ENCODE measurements at regions not wholly inside any gene's neighbourhood (a gene's known extent, or its start where the extent isn't known, plus 50 kb on each side); places are given as distances from the start of the nearest gene placed in this dataset.
"Not testable (repeated sequence)": the region's sequence is repeated elsewhere in the genome, so short reads cannot be mapped to it uniquely, and the experiment has no call there.

- DNase-seq (ENCODE audit: insufficient read length) (no peak), FAIRE-seq (no peak)
- no peak for TF ChIP-seq POLR2A (IDR thresholded peaks at IDR 0.05; ENCODE audit: low read depth, low read length)
- TF ChIP-seq POLR2AphosphoS5 (IDR thresholded peaks at IDR 0.05; ENCODE audit: low read depth, low read length), result no peak
- no peak for TF ChIP-seq TAF1 (IDR thresholded peaks at IDR 0.05; ENCODE audit: borderline replicate concordance, low read depth, low read length)
Observed at GRCh38 chr10:8301831-8302230, 247.3 kb downstream of the GATA3 start.

- FAIRE-seq (no peak), DNase-seq (ENCODE audit: insufficient read length) (no peak)
- TF ChIP-seq TAF1 (IDR thresholded peaks at IDR 0.05; ENCODE audit: borderline replicate concordance, low read depth, low read length), result no peak
Observed at GRCh38 chr10:8302565-8302964, 248.1 kb downstream of the GATA3 start.

- DNase-seq (ENCODE audit: insufficient read length) (no peak), FAIRE-seq (no peak)
- TF ChIP-seq POLR2A (IDR thresholded peaks at IDR 0.05; ENCODE audit: low read depth, low read length), result no peak
Observed at GRCh38 chr10:8304861-8305260, 250.4 kb downstream of the GATA3 start.

- no peak for FAIRE-seq
- DNase-seq (ENCODE audit: insufficient read length), result no peak
- no peak for TF ChIP-seq POLR2A (IDR thresholded peaks at IDR 0.05; ENCODE audit: low read depth, low read length)
- no peak for TF ChIP-seq TAF1 (IDR thresholded peaks at IDR 0.05; ENCODE audit: borderline replicate concordance, low read depth, low read length)
- no peak for TF ChIP-seq POLR2AphosphoS5 (IDR thresholded peaks at IDR 0.05; ENCODE audit: low read depth, low read length)
Observed at GRCh38 chr10:8305876-8306652, 251.6 kb downstream of the GATA3 start.

- FAIRE-seq, result peak; percentile 5
- TF ChIP-seq POLR2AphosphoS5 (IDR thresholded peaks at IDR 0.05; ENCODE audit: low read depth, low read length) (no peak), POLR2A (IDR thresholded peaks at IDR 0.05; ENCODE audit: low read depth, low read length) (no peak), TAF1 (IDR thresholded peaks at IDR 0.05; ENCODE audit: borderline replicate concordance, low read depth, low read length) (no peak)
- no peak for DNase-seq (ENCODE audit: insufficient read length)
Observed at GRCh38 chr10:8306685-8307364, 252.3 kb downstream of the GATA3 start.

GRCh38 chr10:8310930-8311329, 256.4 kb downstream of the GATA3 start:
- DNase-seq (ENCODE audit: insufficient read length) (no peak), FAIRE-seq (no peak)
- no peak for TF ChIP-seq POLR2A (IDR thresholded peaks at IDR 0.05; ENCODE audit: low read depth, low read length)
- TF ChIP-seq TAF1 (IDR thresholded peaks at IDR 0.05; ENCODE audit: borderline replicate concordance, low read depth, low read length), result no peak
- no peak for TF ChIP-seq POLR2AphosphoS5 (IDR thresholded peaks at IDR 0.05; ENCODE audit: low read depth, low read length)

- DNase-seq (ENCODE audit: insufficient read length) (no peak), FAIRE-seq (no peak)
- TF ChIP-seq POLR2A (IDR thresholded peaks at IDR 0.05; ENCODE audit: low read depth, low read length) (no peak), POLR2AphosphoS5 (IDR thresholded peaks at IDR 0.05; ENCODE audit: low read depth, low read length) (no peak), TAF1 (IDR thresholded peaks at IDR 0.05; ENCODE audit: borderline replicate concordance, low read depth, low read length) (no peak)
Observed at GRCh38 chr10:8311526-8312070, 257.1 kb downstream of the GATA3 start.

GRCh38 chr10:8312079-8312478, 257.6 kb downstream of the GATA3 start:
- no peak for TF ChIP-seq POLR2A (IDR thresholded peaks at IDR 0.05; ENCODE audit: low read depth, low read length)
- TF ChIP-seq POLR2AphosphoS5 (IDR thresholded peaks at IDR 0.05; ENCODE audit: low read depth, low read length), result no peak
- no peak for TF ChIP-seq TAF1 (IDR thresholded peaks at IDR 0.05; ENCODE audit: borderline replicate concordance, low read depth, low read length)
- FAIRE-seq, result peak; percentile 14
- DNase-seq (ENCODE audit: insufficient read length), result no peak

GRCh38 chr10:8312781-8313180, 258.3 kb downstream of the GATA3 start:
- DNase-seq (ENCODE audit: insufficient read length), result no peak
- FAIRE-seq, result no peak
- TF ChIP-seq POLR2AphosphoS5 (IDR thresholded peaks at IDR 0.05; ENCODE audit: low read depth, low read length) (no peak), TAF1 (IDR thresholded peaks at IDR 0.05; ENCODE audit: borderline replicate concordance, low read depth, low read length) (no peak), POLR2A (IDR thresholded peaks at IDR 0.05; ENCODE audit: low read depth, low read length) (no peak)

- TF ChIP-seq POLR2AphosphoS5 (IDR thresholded peaks at IDR 0.05; ENCODE audit: low read depth, low read length), result no peak
- no peak for TF ChIP-seq TAF1 (IDR thresholded peaks at IDR 0.05; ENCODE audit: borderline replicate concordance, low read depth, low read length)
- TF ChIP-seq POLR2A (IDR thresholded peaks at IDR 0.05; ENCODE audit: low read depth, low read length), result no peak
- FAIRE-seq, result no peak
- no peak for DNase-seq (ENCODE audit: insufficient read length)
Observed at GRCh38 chr10:8314486-8314885, 260.0 kb downstream of the GATA3 start.

- TF ChIP-seq TAF1 (IDR thresholded peaks at IDR 0.05; ENCODE audit: borderline replicate concordance, low read depth, low read length) (no peak), POLR2AphosphoS5 (IDR thresholded peaks at IDR 0.05; ENCODE audit: low read depth, low read length) (no peak), POLR2A (IDR thresholded peaks at IDR 0.05; ENCODE audit: low read depth, low read length) (no peak)
- FAIRE-seq, result peak; percentile 84
Observed at GRCh38 chr10:8315619-8316021, 261.1 kb downstream of the GATA3 start.

GRCh38 chr10:8316284-8316683, 261.8 kb downstream of the GATA3 start:
- no peak for FAIRE-seq
- DNase-seq (ENCODE audit: insufficient read length), result no peak
- TF ChIP-seq TAF1 (IDR thresholded peaks at IDR 0.05; ENCODE audit: borderline replicate concordance, low read depth, low read length), result no peak
- TF ChIP-seq POLR2AphosphoS5 (IDR thresholded peaks at IDR 0.05; ENCODE audit: low read depth, low read length), result no peak
- no peak for TF ChIP-seq POLR2A (IDR thresholded peaks at IDR 0.05; ENCODE audit: low read depth, low read length)

More at GRCh38 chr10:8315619-8316021, 261.1 kb downstream of the GATA3 start:
- no peak for DNase-seq (ENCODE audit: insufficient read length)

- not testable (repeated sequence) for FAIRE-seq; DNase-seq (ENCODE audit: insufficient read length)
Observed at GRCh38 chr10:8318429-8318828, 263.9 kb downstream of the GATA3 start.
